8988T (cell line): ENCODE measurements at regions not wholly inside any gene's neighbourhood (a gene's known extent, or its start where the extent isn't known, plus 50 kb on each side); places are given as distances from the start of the nearest gene placed in this dataset.
A peak's percentile ranks its signal among the peaks of the same experiment; 100 is the strongest.

ENCODE experiments used
- DNase-seq: peaks from one replicate; pipeline ENCODE4 v3.0.0; 2011

- DNase-seq, result no peak
Observed at GRCh38 chr17:71966459-71967313, 154.1 kb upstream of the SOX9 start.

- DNase-seq, result no peak
Observed at GRCh38 chr17:71969500-71969899, 151.3 kb upstream of the SOX9 start.

GRCh38 chr17:71970312-71970711 is 150.5 kb upstream of the SOX9 start:
- no peak for DNase-seq

- DNase-seq, result no peak
Observed at GRCh38 chr17:71974051-71974450, 146.8 kb upstream of the SOX9 start.

- DNase-seq, result no peak
Observed at GRCh38 chr17:71975331-71975801, 145.5 kb upstream of the SOX9 start.

- DNase-seq, result peak; percentile 14
Observed at GRCh38 chr17:71976011-71976649, 144.7 kb upstream of the SOX9 start.

GRCh38 chr17:71978435-71978834 is 142.4 kb upstream of the SOX9 start:
- no peak for DNase-seq

- no peak for DNase-seq
Observed at GRCh38 chr17:71980171-71980570, 140.6 kb upstream of the SOX9 start.

GRCh38 chr17:71983828-71984227 is 137.0 kb upstream of the SOX9 start:
- DNase-seq, result no peak

GRCh38 chr17:71985111-71986039 is 135.4 kb upstream of the SOX9 start:
- no peak for DNase-seq

GRCh38 chr17:71986886-71987285 is 133.9 kb upstream of the SOX9 start:
- DNase-seq, result no peak

- no peak for DNase-seq
Observed at GRCh38 chr17:71987634-71988033, 133.2 kb upstream of the SOX9 start.

GRCh38 chr17:71989117-71989516 is 131.7 kb upstream of the SOX9 start:
- no peak for DNase-seq

- DNase-seq, result no peak
Observed at GRCh38 chr17:71993363-71993762, 127.5 kb upstream of the SOX9 start.

GRCh38 chr17:71995590-71995989 is 125.2 kb upstream of the SOX9 start:
- no peak for DNase-seq

- DNase-seq, result no peak
Observed at GRCh38 chr17:72004011-72004427, 116.8 kb upstream of the SOX9 start.

GRCh38 chr17:72004611-72005331 is 116.0 kb upstream of the SOX9 start:
- DNase-seq, result no peak

GRCh38 chr17:72005332-72006163 is 115.3 kb upstream of the SOX9 start:
- DNase-seq, result no peak

- no peak for DNase-seq
Observed at GRCh38 chr17:72008236-72008876, 112.5 kb upstream of the SOX9 start.

GRCh38 chr17:72011561-72011960 is 109.3 kb upstream of the SOX9 start:
- no peak for DNase-seq
